Activated CD4-positive, alpha-beta memory T cell treated with anti-CD3 and anti-CD28 coated beads for 36 hours (primary cell): ENCODE measurements at regions not wholly inside any gene's neighbourhood (a gene's known extent, or its start where the extent isn't known, plus 50 kb on each side); places are given as distances from the start of the nearest gene placed in this dataset.

Source experiments
- CTCF ChIA-PET: fragments of 350-600 bp; sonication (Branson Sonifier 250); formaldehyde crosslinking; loops from one replicate; lab custom pipeline; 2021; ENCODE audit warnings: antibody characterized with exemption, inconsistent platforms; lab: Charles Lee
- POLR2A ChIA-PET: fragments of 350-600 bp; sonication (Branson Sonifier 250); formaldehyde crosslinking; loops from one replicate; lab custom pipeline; 2021; ENCODE audit warnings: antibody characterized with exemption; lab: Charles Lee
- DNase-seq: peaks from one replicate; pipeline ENCODE4 v3.0.0-alpha.2; 2020
- H3K27ac Mint-ChIP-seq: one replicate; pipeline ENCODE4 v1.8.0; 2021; ENCODE audit warnings: mixed read lengths
- H3K27me3 Mint-ChIP-seq: one replicate; pipeline ENCODE4 v1.8.0; 2021; ENCODE audit warnings: mixed read lengths
- H3K36me3 Mint-ChIP-seq: one replicate; pipeline ENCODE4 v1.8.0; 2021; ENCODE audit warnings: mixed read lengths
- H3K4me1 Mint-ChIP-seq: one replicate; pipeline ENCODE4 v1.8.0; 2021; ENCODE audit warnings: low read depth, mixed read lengths
- H3K4me3 Mint-ChIP-seq: one replicate; pipeline ENCODE4 v1.8.0; 2021; ENCODE audit warnings: mild to moderate bottlenecking, mixed read lengths
- H3K9me3 Mint-ChIP-seq: one replicate; pipeline ENCODE4 v1.8.0; 2021; ENCODE audit warnings: mixed read lengths
- intact Hi-C: fragments of 100-400 bp; cut with micrococcal nuclease; formaldehyde crosslinking; loops from one replicate; pipeline ENCODE4 v1.15.1; 2023

GRCh38 chr1:189658381-189658780, 819.3 kb downstream of the BRINP3 start:
- H3K27me3 Mint-ChIP-seq: no peaks in the 10 kb centered on the region
- peaks cover 13% of the 10 kb centered on the region for H3K9me3 Mint-ChIP-seq
- H3K36me3 Mint-ChIP-seq: no peaks in the 10 kb centered on the region
- no peaks in the 10 kb centered on the region for H3K4me1 Mint-ChIP-seq
- ChIA-PET POLR2A (no interaction called here), CTCF (no interaction called here)
- no peak overlapping the region for H3K27ac Mint-ChIP-seq
- no peak for DNase-seq
- intact Hi-C loops: no loop called here
- H3K4me3 Mint-ChIP-seq: no peak overlapping the region

GRCh38 chr1:189659731-189660130, 817.9 kb downstream of the BRINP3 start:
- peaks cover 11% of the 10 kb centered on the region for H3K9me3 Mint-ChIP-seq
- no peaks in the 10 kb centered on the region for H3K36me3 Mint-ChIP-seq
- CTCF ChIA-PET: no interaction called here
- no peaks in the 10 kb centered on the region for H3K27me3 Mint-ChIP-seq
- POLR2A ChIA-PET: no interaction called here
- intact Hi-C loops: no loop called here
- no peak overlapping the region for H3K27ac Mint-ChIP-seq
- H3K4me3 Mint-ChIP-seq: no peak overlapping the region
- no peaks in the 10 kb centered on the region for H3K4me1 Mint-ChIP-seq
- no peak for DNase-seq

- no peaks in the 10 kb centered on the region for H3K36me3 Mint-ChIP-seq
- H3K27me3 Mint-ChIP-seq: no peaks in the 10 kb centered on the region
- peaks cover 16% of the 10 kb centered on the region for H3K9me3 Mint-ChIP-seq
- DNase-seq: no peak
- no peak overlapping the region for H3K4me3 Mint-ChIP-seq
- CTCF ChIA-PET: no interaction called here
- intact Hi-C loops: no loop called here
- H3K4me1 Mint-ChIP-seq: no peaks in the 10 kb centered on the region
- no peak overlapping the region for H3K27ac Mint-ChIP-seq
- POLR2A ChIA-PET: no interaction called here
Observed at GRCh38 chr1:189662190-189662589, 815.5 kb downstream of the BRINP3 start.

- ChIA-PET CTCF (no interaction called here), POLR2A (no interaction called here)
- peaks cover 14% of the 10 kb centered on the region for H3K9me3 Mint-ChIP-seq
- H3K27ac Mint-ChIP-seq: no peak overlapping the region
- no peaks in the 10 kb centered on the region for H3K36me3 Mint-ChIP-seq
- intact Hi-C loops: no loop called here
- no peaks in the 10 kb centered on the region for H3K4me1 Mint-ChIP-seq
- no peaks in the 10 kb centered on the region for H3K27me3 Mint-ChIP-seq
- no peak for DNase-seq
- H3K4me3 Mint-ChIP-seq: no peak overlapping the region
Observed at GRCh38 chr1:189669846-189670245, 807.8 kb downstream of the BRINP3 start.

- intact Hi-C loops: no loop called here
- Mint-ChIP-seq H3K4me3 (no peak overlapping the region), H3K4me1 (no peaks in the 10 kb centered on the region), H3K27me3 (no peaks in the 10 kb centered on the region), H3K27ac (no peak overlapping the region), H3K9me3 (peaks cover 12% of the 10 kb centered on the region), H3K36me3 (no peaks in the 10 kb centered on the region)
- ChIA-PET CTCF (no interaction called here), POLR2A (no interaction called here)
- no peak for DNase-seq
Observed at GRCh38 chr1:189673217-189673616, 804.4 kb downstream of the BRINP3 start.

- DNase-seq: no peak
- Mint-ChIP-seq H3K27me3 (no peaks in the 10 kb centered on the region), H3K27ac (no peak overlapping the region), H3K36me3 (no peaks in the 10 kb centered on the region), H3K4me3 (no peak overlapping the region), H3K9me3 (peaks cover 9% of the 10 kb centered on the region), H3K4me1 (no peaks in the 10 kb centered on the region)
- intact Hi-C loops: no loop called here
- POLR2A ChIA-PET: no interaction called here
- CTCF ChIA-PET: no interaction called here
Observed at GRCh38 chr1:189675712-189676244, 801.9 kb downstream of the BRINP3 start.

- CTCF ChIA-PET: interaction anchor here (0.6 kb wide), 1 partner anchor 228 kb away, joined by 3 read pairs; no protein-coding TSS in a partner anchor
- Mint-ChIP-seq H3K9me3 (peaks cover 12% of the 10 kb centered on the region), H3K27ac (no peak overlapping the region), H3K27me3 (no peaks in the 10 kb centered on the region), H3K4me1 (no peaks in the 10 kb centered on the region), H3K36me3 (no peaks in the 10 kb centered on the region), H3K4me3 (no peak overlapping the region)
- no peak for DNase-seq
- intact Hi-C loops: no loop called here
- POLR2A ChIA-PET: no interaction called here
Observed at GRCh38 chr1:189678779-189679178, 798.9 kb downstream of the BRINP3 start.

GRCh38 chr1:189681252-189681919, 796.3 kb downstream of the BRINP3 start:
- Mint-ChIP-seq H3K4me3 (no peak overlapping the region), H3K27ac (no peak overlapping the region), H3K27me3 (no peaks in the 10 kb centered on the region), H3K4me1 (no peaks in the 10 kb centered on the region), H3K9me3 (peaks cover 12% of the 10 kb centered on the region), H3K36me3 (no peaks in the 10 kb centered on the region)
- intact Hi-C loops: no loop called here
- DNase-seq: no peak
- ChIA-PET CTCF (no interaction called here), POLR2A (no interaction called here)

GRCh38 chr1:189682591-189682990, 795.1 kb downstream of the BRINP3 start:
- intact Hi-C loops: no loop called here
- H3K27ac Mint-ChIP-seq: no peak overlapping the region
- CTCF ChIA-PET: no interaction called here
- H3K36me3 Mint-ChIP-seq: no peaks in the 10 kb centered on the region
- H3K4me1 Mint-ChIP-seq: no peaks in the 10 kb centered on the region
- POLR2A ChIA-PET: no interaction called here
- no peaks in the 10 kb centered on the region for H3K27me3 Mint-ChIP-seq
- DNase-seq: no peak
- peaks cover 6% of the 10 kb centered on the region for H3K9me3 Mint-ChIP-seq
- H3K4me3 Mint-ChIP-seq: no peak overlapping the region

- H3K9me3 Mint-ChIP-seq: peaks cover 10% of the 10 kb centered on the region
- intact Hi-C loops: no loop called here
- H3K36me3 Mint-ChIP-seq: no peaks in the 10 kb centered on the region
- H3K4me1 Mint-ChIP-seq: no peaks in the 10 kb centered on the region
- CTCF ChIA-PET: no interaction called here
- POLR2A ChIA-PET: no interaction called here
- no peaks in the 10 kb centered on the region for H3K27me3 Mint-ChIP-seq
- DNase-seq: no peak
- H3K27ac Mint-ChIP-seq: no peak overlapping the region
- H3K4me3 Mint-ChIP-seq: no peak overlapping the region
Observed at GRCh38 chr1:189686288-189686687, 791.4 kb downstream of the BRINP3 start.

- Mint-ChIP-seq H3K4me3 (no peak overlapping the region), H3K9me3 (peaks cover 18% of the 10 kb centered on the region), H3K4me1 (no peaks in the 10 kb centered on the region), H3K27me3 (no peaks in the 10 kb centered on the region), H3K36me3 (no peaks in the 10 kb centered on the region), H3K27ac (no peak overlapping the region)
- intact Hi-C loops: no loop called here
- ChIA-PET POLR2A (no interaction called here), CTCF (no interaction called here)
- DNase-seq: no peak
Observed at GRCh38 chr1:189693140-189693539, 784.5 kb downstream of the BRINP3 start.

GRCh38 chr1:189696297-189696696, 781.4 kb downstream of the BRINP3 start:
- POLR2A ChIA-PET: no interaction called here
- H3K27me3 Mint-ChIP-seq: no peaks in the 10 kb centered on the region
- H3K27ac Mint-ChIP-seq: no peak overlapping the region
- CTCF ChIA-PET: no interaction called here
- H3K36me3 Mint-ChIP-seq: no peaks in the 10 kb centered on the region
- intact Hi-C loops: no loop called here
- no peak overlapping the region for H3K4me3 Mint-ChIP-seq
- no peaks in the 10 kb centered on the region for H3K4me1 Mint-ChIP-seq
- no peak for DNase-seq
- H3K9me3 Mint-ChIP-seq: peaks cover 12% of the 10 kb centered on the region

- H3K9me3 Mint-ChIP-seq: peaks cover 15% of the 10 kb centered on the region
- no peak for DNase-seq
- CTCF ChIA-PET: no interaction called here
- no peak overlapping the region for H3K27ac Mint-ChIP-seq
- no peaks in the 10 kb centered on the region for H3K4me1 Mint-ChIP-seq
- POLR2A ChIA-PET: no interaction called here
- no peak overlapping the region for H3K4me3 Mint-ChIP-seq
- no peaks in the 10 kb centered on the region for H3K36me3 Mint-ChIP-seq
- H3K27me3 Mint-ChIP-seq: no peaks in the 10 kb centered on the region
- intact Hi-C loops: no loop called here
Observed at GRCh38 chr1:189697113-189697512, 780.6 kb downstream of the BRINP3 start.
